ENCODE measurements at regions not wholly inside any gene's neighbourhood (a gene's known extent, or its start where the extent isn't known, plus 50 kb on each side); places are given as distances from the start of the nearest gene placed in this dataset.

DNA sequence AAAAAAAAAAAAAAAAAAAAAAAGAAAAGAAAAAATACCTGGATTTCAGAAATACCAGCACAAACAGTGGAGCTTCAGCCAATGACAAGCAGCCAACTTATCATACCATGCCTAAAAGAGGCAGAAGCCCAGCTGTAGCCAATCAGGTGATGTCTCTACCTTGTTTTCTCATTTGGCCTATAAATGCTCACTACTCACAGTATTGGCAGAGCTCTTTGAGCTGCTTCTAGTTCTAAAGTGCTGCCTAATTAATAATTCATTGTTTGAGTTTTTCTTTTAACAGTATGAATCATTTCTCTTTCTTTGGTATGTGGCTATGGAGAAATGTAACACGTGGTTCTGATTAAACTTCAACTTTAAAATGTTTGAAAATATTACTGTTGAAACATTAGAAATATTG is 188.8 kb upstream of the TECRL start:
- TF ChIP-seq, protein P1, sequence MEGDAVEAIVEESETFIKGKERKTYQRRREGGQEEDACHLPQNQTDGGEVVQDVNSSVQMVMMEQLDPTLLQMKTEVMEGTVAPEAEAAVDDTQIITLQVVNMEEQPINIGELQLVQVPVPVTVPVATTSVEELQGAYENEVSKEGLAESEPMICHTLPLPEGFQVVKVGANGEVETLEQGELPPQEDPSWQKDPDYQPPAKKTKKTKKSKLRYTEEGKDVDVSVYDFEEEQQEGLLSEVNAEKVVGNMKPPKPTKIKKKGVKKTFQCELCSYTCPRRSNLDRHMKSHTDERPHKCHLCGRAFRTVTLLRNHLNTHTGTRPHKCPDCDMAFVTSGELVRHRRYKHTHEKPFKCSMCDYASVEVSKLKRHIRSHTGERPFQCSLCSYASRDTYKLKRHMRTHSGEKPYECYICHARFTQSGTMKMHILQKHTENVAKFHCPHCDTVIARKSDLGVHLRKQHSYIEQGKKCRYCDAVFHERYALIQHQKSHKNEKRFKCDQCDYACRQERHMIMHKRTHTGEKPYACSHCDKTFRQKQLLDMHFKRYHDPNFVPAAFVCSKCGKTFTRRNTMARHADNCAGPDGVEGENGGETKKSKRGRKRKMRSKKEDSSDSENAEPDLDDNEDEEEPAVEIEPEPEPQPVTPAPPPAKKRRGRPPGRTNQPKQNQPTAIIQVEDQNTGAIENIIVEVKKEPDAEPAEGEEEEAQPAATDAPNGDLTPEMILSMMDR (IDR thresholded peaks at IDR 0.05): no peak
- no peak for TF ChIP-seq POLR2A (IDR thresholded peaks at IDR 0.05)

All from uterus (tissue), 2 donors.